ENCODE measurements at regions not wholly inside any gene's neighbourhood (a gene's known extent, or its start where the extent isn't known, plus 50 kb on each side); places are given as distances from the start of the nearest gene placed in this dataset.

DNA sequence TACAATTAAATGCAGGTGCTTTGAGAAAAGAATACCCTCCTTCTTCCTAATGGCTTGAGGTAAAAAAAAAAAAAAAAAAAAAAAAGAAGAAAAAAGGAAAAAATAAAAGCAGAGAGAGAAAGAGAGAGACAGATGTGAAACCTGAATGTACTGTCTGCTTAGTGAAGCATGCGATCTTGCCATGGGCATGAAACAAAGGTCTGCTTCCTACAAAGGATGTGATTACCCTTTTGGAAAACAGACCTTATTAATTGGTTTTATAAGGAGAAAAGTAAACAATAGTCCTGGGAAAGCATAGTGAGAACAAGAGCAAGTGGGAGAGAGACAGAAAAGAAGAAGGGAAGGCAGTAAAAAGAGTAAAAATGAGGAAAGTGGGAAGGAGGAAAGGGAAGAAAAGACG, 526.1 kb upstream of the PABPC4L start:
- intact Hi-C loops (cut with DNase I): no loop called here
- H3K36me3 ChIP-seq: no peaks in the 10 kb centered on the region
- no peaks in the 10 kb centered on the region for H3K27me3 ChIP-seq
- no peak overlapping the region for H3K27ac ChIP-seq
- TF ChIP-seq CTCF (IDR thresholded peaks at IDR 0.05): no peak
- H3K4me1 ChIP-seq: no peaks in the 10 kb centered on the region
- ATAC-seq (no peak), DNase-seq (no peak)
- no peak overlapping the region for H3K4me3 ChIP-seq
- peaks cover 3% of the 10 kb centered on the region for H3K9me3 ChIP-seq

GRCh38 chr4:134722306-134722705, 520.7 kb upstream of the PABPC4L start:
- no peak for DNase-seq
- H3K27ac ChIP-seq: no peak overlapping the region
- intact Hi-C loops (cut with DNase I): no loop called here

DNA sequence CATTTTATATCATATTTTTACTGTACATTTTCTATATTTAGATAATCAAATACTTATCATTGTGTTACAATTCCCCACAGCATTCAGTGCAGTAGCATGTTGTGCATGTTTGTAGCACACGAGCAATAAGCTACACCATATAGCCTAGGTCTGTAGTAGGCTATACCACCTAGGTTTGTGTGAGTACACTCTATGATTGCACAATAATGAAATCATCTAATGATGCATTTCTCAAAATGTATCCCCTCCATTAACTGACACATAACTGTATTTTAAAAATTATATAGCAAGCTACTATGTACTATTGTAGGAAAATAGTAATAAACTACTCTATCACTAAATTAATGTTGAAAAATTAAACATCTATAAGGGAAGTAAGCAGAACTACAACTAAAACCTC, 518.4 kb upstream of the PABPC4L start:
- intact Hi-C loops (cut with DNase I): no loop called here
- Histone ChIP-seq H3K4me3 (no peak overlapping the region), H3K4me1 (no peaks in the 10 kb centered on the region), H3K36me3 (no peaks in the 10 kb centered on the region), H3K9me3 (peaks cover 3% of the 10 kb centered on the region), H3K27ac (no peak overlapping the region), H3K27me3 (no peaks in the 10 kb centered on the region)
- no peak for DNase-seq
- no peak for TF ChIP-seq CTCF (IDR thresholded peaks at IDR 0.05)
- no peak for ATAC-seq

More at GRCh38 chr4:134722306-134722705, 520.7 kb upstream of the PABPC4L start:
- Histone ChIP-seq H3K36me3 (no peaks in the 10 kb centered on the region), H3K4me3 (no peak overlapping the region), H3K9me3 (peaks cover 3% of the 10 kb centered on the region), H3K4me1 (no peaks in the 10 kb centered on the region), H3K27me3 (no peaks in the 10 kb centered on the region)
- no peak for TF ChIP-seq CTCF (IDR thresholded peaks at IDR 0.05)
- ATAC-seq: no peak

GRCh38 chr4:134708616-134709015, 507.0 kb upstream of the PABPC4L start:
- H3K27me3 ChIP-seq: no peaks in the 10 kb centered on the region
- DNase-seq: no peak

GRCh38 chr4:134708026-134708425, 506.4 kb upstream of the PABPC4L start:
- Histone ChIP-seq H3K4me1 (no peaks in the 10 kb centered on the region), H3K27me3 (no peaks in the 10 kb centered on the region), H3K9me3 (no peaks in the 10 kb centered on the region), H3K36me3 (no peaks in the 10 kb centered on the region), H3K27ac (no peak overlapping the region), H3K4me3 (no peak overlapping the region)
- ATAC-seq (no peak), DNase-seq (no peak)
- TF ChIP-seq CTCF (IDR thresholded peaks at IDR 0.05): no peak
- intact Hi-C loops (cut with DNase I): no loop called here

More at GRCh38 chr4:134708616-134709015, 507.0 kb upstream of the PABPC4L start:
- Histone ChIP-seq H3K4me1 (no peaks in the 10 kb centered on the region), H3K27ac (no peak overlapping the region), H3K9me3 (no peaks in the 10 kb centered on the region), H3K4me3 (no peak overlapping the region), H3K36me3 (no peaks in the 10 kb centered on the region)
- no peak for TF ChIP-seq CTCF (IDR thresholded peaks at IDR 0.05)
- ATAC-seq: no peak
- intact Hi-C loops (cut with DNase I): no loop called here

DNA sequence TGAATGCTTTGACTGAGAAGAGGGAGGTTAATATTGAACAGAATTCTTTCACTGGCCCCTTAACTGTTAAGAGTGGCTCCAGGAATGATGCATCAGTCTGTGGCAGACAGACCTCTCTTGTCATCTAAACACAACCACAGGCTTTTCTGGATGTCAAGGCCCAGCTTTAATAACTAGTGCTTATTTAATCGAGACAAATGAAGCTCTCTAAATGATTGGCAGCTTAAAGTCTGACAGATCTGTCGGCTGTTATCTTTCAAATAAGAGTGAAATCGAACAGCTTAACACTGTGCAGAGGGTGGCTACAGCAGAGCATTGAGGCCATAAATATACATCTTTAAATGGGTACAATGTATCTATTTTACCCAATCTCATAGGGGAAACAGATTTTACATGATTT, 500.8 kb upstream of the PABPC4L start:
- Histone ChIP-seq H3K9me3 (peaks cover 5% of the 10 kb centered on the region), H3K36me3 (no peaks in the 10 kb centered on the region), H3K4me3 (no peak overlapping the region), H3K4me1 (no peaks in the 10 kb centered on the region), H3K27me3 (no peaks in the 10 kb centered on the region), H3K27ac (no peak overlapping the region)
- DNase-seq (no peak), ATAC-seq (no peak)
- no peak for TF ChIP-seq CTCF (IDR thresholded peaks at IDR 0.05)
- intact Hi-C loops (cut with DNase I): no loop called here
